ENCODE measurements at regions not wholly inside any gene's neighbourhood (a gene's known extent, or its start where the extent isn't known, plus 50 kb on each side); places are given as distances from the start of the nearest gene placed in this dataset.

DNA sequence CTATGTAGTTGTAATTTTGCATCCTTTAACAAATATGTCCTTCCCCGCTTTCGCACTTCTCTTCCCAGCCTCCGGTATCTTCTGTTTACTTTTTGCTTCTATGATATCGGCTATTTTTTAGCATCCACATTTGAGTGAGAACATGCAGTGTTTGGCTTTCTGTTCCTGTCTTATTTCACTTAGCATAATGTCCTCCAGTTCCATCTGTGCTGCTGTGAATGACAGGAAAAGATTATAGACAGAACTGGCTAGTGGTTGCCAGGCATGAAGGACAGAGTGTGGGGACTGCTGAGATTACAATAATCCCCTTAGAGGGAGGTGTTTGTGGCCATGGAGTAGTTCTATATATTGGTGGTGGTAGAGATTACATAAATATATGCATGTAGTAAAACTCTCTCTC lies 588.6 kb downstream of the NLGN4X start:
- TF ChIP-seq POLR2AphosphoS5 (IDR thresholded peaks at IDR 0.05; ENCODE audit: low read length), result no peak
- no peak for TF ChIP-seq CTCF (IDR thresholded peaks at IDR 0.05 in 2 of 3, conservative IDR thresholded peaks at IDR 0.05 in 1 of 3; ENCODE audit: control insufficient read depth in 2 of 3, extremely low read depth in 1 of 3, insufficient read depth in 1 of 3, low read depth in 3 of 3, low read length in 3 of 3)
- TF ChIP-seq ZNF24 (IDR thresholded peaks at IDR 0.05), result no peak
- TF ChIP-seq, protein P1, sequence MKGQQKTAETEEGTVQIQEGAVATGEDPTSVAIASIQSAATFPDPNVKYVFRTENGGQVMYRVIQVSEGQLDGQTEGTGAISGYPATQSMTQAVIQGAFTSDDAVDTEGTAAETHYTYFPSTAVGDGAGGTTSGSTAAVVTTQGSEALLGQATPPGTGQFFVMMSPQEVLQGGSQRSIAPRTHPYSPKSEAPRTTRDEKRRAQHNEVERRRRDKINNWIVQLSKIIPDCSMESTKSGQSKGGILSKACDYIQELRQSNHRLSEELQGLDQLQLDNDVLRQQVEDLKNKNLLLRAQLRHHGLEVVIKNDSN (IDR thresholded peaks at IDR 0.05; ENCODE audit: borderline replicate concordance, extremely low read length, insufficient read depth, low read depth, low read length), result no peak
- no peak for TF ChIP-seq GABPA (IDR thresholded peaks at IDR 0.05; ENCODE audit: low read depth)
- no peak for TF ChIP-seq TCF7 (IDR thresholded peaks at IDR 0.05; ENCODE audit: borderline replicate concordance)
- TF ChIP-seq MTA2 (IDR thresholded peaks at IDR 0.05; ENCODE audit: low read depth), result no peak
- TF ChIP-seq, protein P2, sequence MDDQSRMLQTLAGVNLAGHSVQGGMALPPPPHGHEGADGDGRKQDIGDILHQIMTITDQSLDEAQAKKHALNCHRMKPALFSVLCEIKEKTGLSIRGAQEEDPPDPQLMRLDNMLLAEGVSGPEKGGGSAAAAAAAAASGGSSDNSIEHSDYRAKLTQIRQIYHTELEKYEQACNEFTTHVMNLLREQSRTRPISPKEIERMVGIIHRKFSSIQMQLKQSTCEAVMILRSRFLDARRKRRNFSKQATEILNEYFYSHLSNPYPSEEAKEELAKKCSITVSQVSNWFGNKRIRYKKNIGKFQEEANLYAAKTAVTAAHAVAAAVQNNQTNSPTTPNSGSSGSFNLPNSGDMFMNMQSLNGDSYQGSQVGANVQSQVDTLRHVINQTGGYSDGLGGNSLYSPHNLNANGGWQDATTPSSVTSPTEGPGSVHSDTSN (IDR thresholded peaks at IDR 0.05; ENCODE audit: insufficient replicate concordance, low read depth, low read length), result no peak
- TF ChIP-seq SREBF2 (IDR thresholded peaks at IDR 0.05; ENCODE audit: low read length), result no peak
- TF ChIP-seq EP300 (IDR thresholded peaks at IDR 0.05; ENCODE audit: borderline replicate concordance in 1 of 2, control insufficient read depth in 1 of 2, low read depth in 2 of 2, low read length in 2 of 2), result no peak
- TF ChIP-seq ZNF274 (IDR thresholded peaks at IDR 0.05; ENCODE audit: insufficient read depth, insufficient read length), result no peak
- no peak for TF ChIP-seq TARDBP (IDR thresholded peaks at IDR 0.05; ENCODE audit: borderline replicate concordance)

Measured in GM12878 (cell line).